ENCODE measurements at regions not wholly inside any gene's neighbourhood (a gene's known extent, or its start where the extent isn't known, plus 50 kb on each side); places are given as distances from the start of the nearest gene placed in this dataset.

DNA sequence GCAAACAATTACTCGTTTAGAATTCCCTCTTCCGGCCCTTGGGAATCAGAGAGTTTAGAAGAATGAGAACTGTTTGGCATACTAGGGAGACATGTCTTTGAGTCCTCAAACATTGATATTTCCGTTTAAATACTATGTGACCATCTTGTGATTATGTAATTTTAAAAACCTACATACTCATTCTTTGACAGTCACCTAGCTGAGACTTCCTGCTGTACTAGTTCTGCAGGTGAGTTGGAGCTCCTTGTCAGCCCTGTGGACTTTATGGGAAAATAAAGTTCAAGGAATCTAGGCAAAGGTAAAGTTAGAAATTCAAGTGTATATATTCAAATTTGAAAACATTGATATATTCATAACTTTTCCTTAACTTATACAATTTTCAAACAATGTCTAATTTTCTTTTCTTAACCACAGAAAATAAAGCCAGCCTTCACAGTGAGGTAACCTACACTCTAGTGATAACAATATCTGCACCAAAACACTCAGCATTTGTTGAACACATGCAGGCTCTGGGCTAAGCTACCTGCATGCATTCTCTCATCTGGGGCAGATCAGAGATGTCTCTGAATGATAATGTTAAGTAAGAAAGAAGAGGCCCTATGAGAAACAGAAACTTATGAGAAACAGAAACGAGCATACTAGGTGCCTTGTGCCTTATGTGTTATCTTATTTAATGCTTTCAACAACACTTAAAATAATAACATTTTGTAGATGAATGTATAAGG is 67.0 kb upstream of the BACE2 start:
- H3K27me3 Mint-ChIP-seq = peaks cover 41% of the 10 kb centered on the region

DNA sequence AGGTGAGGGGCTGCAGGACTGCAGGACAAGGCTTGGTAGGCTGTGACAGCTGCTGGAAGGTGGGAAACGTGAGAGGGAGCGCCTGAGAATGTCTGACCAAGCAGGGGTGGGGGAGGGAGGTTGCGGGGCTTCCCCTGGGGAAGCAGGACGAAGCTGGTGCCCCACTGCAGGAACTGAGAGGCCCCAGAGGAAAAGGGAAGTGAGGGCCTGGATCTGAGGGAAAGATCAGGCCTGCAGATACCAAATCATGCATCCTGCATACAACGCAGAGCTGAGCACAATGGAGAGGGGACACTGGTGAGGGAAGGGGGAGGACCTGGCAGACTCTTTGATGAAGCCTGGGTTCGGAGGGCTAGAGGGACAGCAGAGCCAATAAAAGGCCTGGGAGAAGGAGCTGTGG is 65.7 kb upstream of the BACE2 start:
- H3K36me3 Mint-ChIP-seq = peaks cover 6% of the 10 kb centered on the region
- H3K4me1 Mint-ChIP-seq = no peaks in the 10 kb centered on the region
- no peak overlapping the region for H3K27ac Mint-ChIP-seq
- peaks cover 8% of the 10 kb centered on the region for H3K9me3 Mint-ChIP-seq
- ATAC-seq = no peak
- peaks cover 34% of the 10 kb centered on the region for H3K27me3 Mint-ChIP-seq
- no peak overlapping the region for H3K4me3 Mint-ChIP-seq

More for the DNA sequence above, 67.0 kb upstream of the BACE2 start:
- ATAC-seq = no peak
- Mint-ChIP-seq H3K4me3 (no peak overlapping the region), H3K36me3 (peaks cover 6% of the 10 kb centered on the region), H3K4me1 (no peaks in the 10 kb centered on the region), H3K27ac (no peak overlapping the region), H3K9me3 (peaks cover 8% of the 10 kb centered on the region)

DNA sequence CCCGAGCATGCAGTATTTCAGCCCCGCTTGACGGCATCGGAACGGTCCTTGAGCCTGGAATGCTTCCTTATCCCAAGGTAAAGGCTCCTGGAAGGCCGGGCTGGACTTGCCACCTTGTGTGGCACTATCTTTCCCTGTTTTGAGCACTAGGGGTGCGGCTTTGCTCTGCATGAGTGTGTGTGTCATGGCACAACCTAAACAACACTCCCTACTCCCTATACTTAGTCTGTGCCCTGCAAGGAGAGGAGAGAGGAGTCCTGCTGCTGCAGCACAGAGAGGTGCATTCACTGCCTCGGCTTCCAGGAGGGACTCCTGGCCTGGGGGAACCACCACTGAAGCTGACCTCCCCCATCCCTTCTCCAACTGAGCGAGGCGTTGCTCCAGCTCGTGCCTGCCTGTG is 60.4 kb upstream of the BACE2 start:
- H3K27me3 Mint-ChIP-seq = peaks cover 65% of the 10 kb centered on the region
- no peak overlapping the region for H3K4me3 Mint-ChIP-seq
- H3K9me3 Mint-ChIP-seq = peaks cover 4% of the 10 kb centered on the region
- ATAC-seq = no peak
- H3K4me1 Mint-ChIP-seq = peaks cover 13% of the 10 kb centered on the region
- peaks cover 6% of the 10 kb centered on the region for H3K36me3 Mint-ChIP-seq
- H3K27ac Mint-ChIP-seq = no peak overlapping the region

GRCh38 chr21:41108668-41109585 is 59.0 kb upstream of the BACE2 start:
- no peak for ATAC-seq
- H3K36me3 Mint-ChIP-seq = peaks cover 6% of the 10 kb centered on the region
- peaks cover 4% of the 10 kb centered on the region for H3K9me3 Mint-ChIP-seq
- H3K4me1 Mint-ChIP-seq = peaks cover 19% of the 10 kb centered on the region
- H3K4me3 Mint-ChIP-seq = no peak overlapping the region
- H3K27ac Mint-ChIP-seq = no peak overlapping the region
- peaks cover 65% of the 10 kb centered on the region for H3K27me3 Mint-ChIP-seq

- peaks cover 55% of the 10 kb centered on the region for H3K27me3 Mint-ChIP-seq
- peaks cover 19% of the 10 kb centered on the region for H3K4me1 Mint-ChIP-seq
- H3K9me3 Mint-ChIP-seq = no peaks in the 10 kb centered on the region
- H3K4me3 Mint-ChIP-seq = no peak overlapping the region
- no peak for ATAC-seq
- no peaks in the 10 kb centered on the region for H3K36me3 Mint-ChIP-seq
- no peak overlapping the region for H3K27ac Mint-ChIP-seq
These were observed 57.8 kb upstream of the BACE2 start for GRCh38 chr21:41110161-41110560.

GRCh38 chr21:41110664-41111063 is 57.3 kb upstream of the BACE2 start:
- H3K27me3 Mint-ChIP-seq = peaks cover 50% of the 10 kb centered on the region
- no peaks in the 10 kb centered on the region for H3K36me3 Mint-ChIP-seq
- ATAC-seq = no peak
- H3K27ac Mint-ChIP-seq = no peak overlapping the region
- H3K9me3 Mint-ChIP-seq = no peaks in the 10 kb centered on the region
- no peak overlapping the region for H3K4me3 Mint-ChIP-seq
- H3K4me1 Mint-ChIP-seq = peaks cover 19% of the 10 kb centered on the region

- Mint-ChIP-seq H3K4me1 (peaks cover 19% of the 10 kb centered on the region), H3K27me3 (peaks cover 47% of the 10 kb centered on the region), H3K27ac (no peak overlapping the region), H3K9me3 (no peaks in the 10 kb centered on the region), H3K36me3 (no peaks in the 10 kb centered on the region), H3K4me3 (peak overlapping the region; percentile 13)
- ATAC-seq = no peak
These were observed 56.3 kb upstream of the BACE2 start for GRCh38 chr21:41111681-41112080.

DNA sequence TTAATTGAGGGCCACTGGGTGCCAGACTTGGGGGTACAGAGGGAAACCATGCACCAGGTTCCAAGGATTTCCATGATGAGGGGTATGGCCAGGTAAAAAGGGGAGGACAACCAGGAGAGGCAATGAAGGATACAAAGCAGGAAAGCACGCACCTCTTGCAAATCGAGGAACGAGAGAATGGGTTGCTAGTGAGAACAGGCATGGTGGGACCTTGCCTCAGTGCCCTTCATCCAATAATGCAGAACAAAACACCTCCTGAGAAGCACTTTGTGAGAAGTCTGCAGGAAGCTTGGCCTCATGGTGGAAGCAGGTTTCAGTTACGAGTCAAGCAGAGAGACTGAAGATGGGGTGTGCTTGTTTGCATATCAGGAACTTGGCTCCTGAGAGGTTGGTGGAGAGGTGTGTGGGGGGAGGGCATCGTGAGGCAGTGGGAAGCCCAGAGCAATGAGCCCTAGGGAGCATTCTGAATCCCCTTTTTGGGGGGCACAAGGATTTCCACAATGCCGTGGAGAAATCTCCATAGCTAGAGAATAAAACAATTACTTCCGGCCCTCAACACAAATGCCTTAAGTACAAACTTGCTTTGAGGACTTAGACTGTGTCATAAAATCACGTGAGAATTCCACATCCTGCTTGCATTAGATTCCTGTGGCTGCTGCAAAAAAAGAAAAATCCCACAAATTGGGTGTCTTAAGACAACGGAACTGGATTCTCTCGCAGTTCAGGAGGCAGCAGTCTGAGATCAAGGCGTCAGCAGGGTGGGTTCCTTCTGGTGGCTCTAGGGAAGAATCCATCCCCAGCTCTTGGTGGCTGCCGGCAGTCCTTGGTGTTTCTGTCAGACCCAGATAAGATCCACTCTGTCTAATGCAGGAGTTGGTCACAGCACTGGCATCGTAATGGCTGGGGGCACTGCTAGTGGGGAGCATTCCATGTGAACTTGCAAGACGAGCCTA is 54.9 kb upstream of the BACE2 start:
- H3K9me3 Mint-ChIP-seq = no peaks in the 10 kb centered on the region
- H3K4me1 Mint-ChIP-seq = peaks cover 19% of the 10 kb centered on the region
- H3K27me3 Mint-ChIP-seq = peaks cover 35% of the 10 kb centered on the region
- H3K4me3 Mint-ChIP-seq = peak overlapping the region; percentile 65
- ATAC-seq = peak; percentile 62
- H3K27ac Mint-ChIP-seq = peak overlapping the region; percentile 48
- no peaks in the 10 kb centered on the region for H3K36me3 Mint-ChIP-seq

DNA sequence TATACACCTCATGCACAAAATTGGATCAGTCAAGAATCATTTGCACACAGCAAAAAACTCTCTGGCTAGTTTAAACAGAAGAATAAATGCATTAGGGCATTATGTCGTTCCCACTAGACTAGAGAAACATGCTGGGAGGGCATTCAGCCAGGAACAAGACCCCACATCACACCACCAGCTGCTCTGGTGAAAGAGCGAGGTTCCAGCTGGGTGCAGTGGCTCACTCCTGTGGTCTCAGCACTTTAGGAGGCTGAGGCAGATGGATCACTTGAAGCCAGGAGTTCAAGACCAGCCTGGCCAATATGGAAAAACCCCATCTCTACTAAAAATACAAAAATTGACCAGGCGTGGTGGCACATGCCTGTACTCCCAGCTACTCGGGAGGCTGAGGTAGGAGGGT is 52.1 kb upstream of the BACE2 start:
- H3K4me1 Mint-ChIP-seq = peaks cover 19% of the 10 kb centered on the region
- H3K27ac Mint-ChIP-seq = no peak overlapping the region

More for the DNA sequence above, 52.1 kb upstream of the BACE2 start:
- Mint-ChIP-seq H3K36me3 (no peaks in the 10 kb centered on the region), H3K4me3 (no peak overlapping the region), H3K9me3 (no peaks in the 10 kb centered on the region), H3K27me3 (peaks cover 21% of the 10 kb centered on the region)
- no peak for ATAC-seq
